SK-MEL-5 (cell line): ENCODE measurements at regions not wholly inside any gene's neighbourhood (a gene's known extent, or its start where the extent isn't known, plus 50 kb on each side); places are given as distances from the start of the nearest gene placed in this dataset.
"Not testable (repeated sequence)": the region's sequence is repeated elsewhere in the genome, so short reads cannot be mapped to it uniquely, and the experiment has no call there.

Experiments used
- DNase-seq: peaks from one replicate; pipeline ENCODE4 v3.0.0-alpha.2; 2016; ENCODE audit warnings: low read depth, low spot score
- in situ Hi-C: cut with HindIII; loops from 2 replicates; pipeline ENCODE4 v1.10.0; 2016; ENCODE audit warnings: low sequenced_read_pairs, high pct_unique_total_duplicates, low pct_unique_long_range_greater_than_20kb
- small RNA-seq, 2 experiments: library from RNA; depleted of rRNA; stranded (forward); fragments of <200 nt; gene quantifications; one replicate each; pipeline ENCODE3, GENCODE V24; 2014

DNA sequence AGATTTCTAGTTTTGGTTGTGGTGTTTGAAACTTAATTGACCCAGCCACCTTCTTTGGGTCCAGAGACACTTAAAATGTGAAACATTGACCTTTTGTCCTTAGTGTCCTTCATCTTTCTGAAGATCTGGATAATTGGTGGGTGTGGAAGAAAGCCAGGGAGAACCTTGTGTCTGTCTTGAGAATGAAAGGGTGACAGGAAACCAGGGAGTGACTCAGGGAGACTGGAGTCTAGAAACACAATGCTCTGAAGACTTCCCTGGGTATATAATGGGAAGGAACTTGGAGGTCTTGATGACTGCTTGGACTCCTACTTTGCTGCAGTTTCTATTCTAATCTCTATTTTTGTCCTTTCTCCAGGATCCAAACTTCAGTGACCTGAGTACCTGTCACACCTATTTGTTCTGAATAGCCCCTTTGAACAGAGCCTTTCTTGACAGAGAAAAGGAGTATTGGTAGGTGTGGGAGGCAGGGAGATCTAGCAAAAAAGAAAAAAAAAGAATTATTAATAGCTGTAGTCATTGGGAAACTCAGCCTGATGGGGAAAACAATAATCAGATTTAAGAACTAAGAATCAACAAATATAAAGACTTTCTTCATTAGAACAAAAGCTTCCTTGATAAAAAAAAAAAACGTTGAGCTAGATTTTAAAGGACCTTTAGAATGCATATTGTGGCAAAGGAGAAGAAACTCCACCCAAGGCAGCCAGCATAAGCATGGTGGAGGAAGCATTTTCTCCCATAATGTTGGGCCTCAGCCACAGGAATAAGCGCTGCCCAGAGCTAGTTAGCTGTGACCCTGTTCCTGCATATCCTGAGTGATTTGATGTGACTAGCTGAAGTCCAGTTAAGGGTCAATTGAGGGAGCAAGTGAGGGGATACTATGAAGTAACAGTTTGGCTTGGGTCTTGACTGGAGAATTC, 77.9 kb upstream of the HOXC13 start:
- in situ Hi-C loops, result no loop called here
- peak; percentile 54 for DNase-seq

DNA sequence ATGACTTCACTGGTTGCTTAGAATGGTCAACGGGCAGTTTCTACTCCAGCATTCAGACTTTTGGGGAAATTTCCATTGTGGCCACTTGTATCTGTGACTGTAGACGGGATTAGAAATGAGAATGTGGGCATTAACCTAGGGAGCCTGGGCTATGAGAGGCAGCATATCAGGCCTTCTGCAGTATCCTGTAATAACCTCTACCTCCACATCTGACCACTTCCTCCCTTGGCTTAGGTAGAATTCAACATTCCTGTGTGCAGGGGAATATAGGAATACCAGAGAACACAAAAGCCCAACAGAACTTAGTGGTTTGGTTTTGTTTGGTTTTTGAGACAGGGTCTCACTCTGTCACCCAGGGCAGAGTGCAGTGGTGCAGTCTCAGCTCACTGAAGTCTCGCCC, 76.4 kb upstream of the HOXC13 start:
- in situ Hi-C loops, result no loop called here
- no peak for DNase-seq

DNA sequence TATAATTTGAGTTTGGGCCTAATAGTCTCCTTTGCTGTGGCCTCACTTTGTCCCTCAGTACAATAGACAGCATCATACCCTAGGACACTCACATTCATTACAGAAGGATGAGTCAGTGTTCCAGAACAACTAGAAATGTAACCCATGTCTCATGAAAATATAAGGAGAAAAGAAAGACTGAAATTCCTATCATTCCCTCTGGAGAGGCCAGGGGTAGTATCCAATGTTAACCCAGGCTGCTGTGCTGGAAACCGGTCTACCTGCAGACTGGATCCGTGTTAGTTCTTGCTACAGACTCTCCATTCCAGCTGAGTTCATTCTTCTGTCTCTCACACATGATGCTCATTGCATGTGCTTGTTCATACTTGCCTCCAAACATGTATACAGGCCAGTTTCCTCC, 75.8 kb upstream of the HOXC13 start:
- DNase-seq, result no peak

DNA sequence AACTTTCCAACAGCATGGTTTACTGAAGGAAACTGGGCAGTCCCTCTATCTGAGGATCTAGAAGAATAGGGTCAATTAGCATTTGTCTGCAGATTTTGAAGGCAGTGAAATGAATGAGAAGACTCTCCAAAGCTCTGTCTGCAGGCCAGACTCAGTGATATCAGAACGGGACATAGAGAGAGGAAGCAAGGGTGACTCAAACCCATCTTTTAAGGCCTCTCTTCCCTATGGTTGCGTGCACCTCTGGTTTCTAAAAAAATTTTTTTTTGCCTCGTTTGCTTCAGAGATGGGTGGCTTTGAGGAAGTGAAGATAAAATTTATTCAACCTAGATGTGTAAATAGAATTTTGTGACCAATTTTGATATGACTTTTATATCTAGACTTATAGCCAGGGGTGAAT, 71.9 kb upstream of the HOXC13 start:
- DNase-seq, result no peak
- in situ Hi-C loops, result no loop called here

More for the DNA sequence above, 75.8 kb upstream of the HOXC13 start:
- in situ Hi-C loops, result no loop called here

DNA sequence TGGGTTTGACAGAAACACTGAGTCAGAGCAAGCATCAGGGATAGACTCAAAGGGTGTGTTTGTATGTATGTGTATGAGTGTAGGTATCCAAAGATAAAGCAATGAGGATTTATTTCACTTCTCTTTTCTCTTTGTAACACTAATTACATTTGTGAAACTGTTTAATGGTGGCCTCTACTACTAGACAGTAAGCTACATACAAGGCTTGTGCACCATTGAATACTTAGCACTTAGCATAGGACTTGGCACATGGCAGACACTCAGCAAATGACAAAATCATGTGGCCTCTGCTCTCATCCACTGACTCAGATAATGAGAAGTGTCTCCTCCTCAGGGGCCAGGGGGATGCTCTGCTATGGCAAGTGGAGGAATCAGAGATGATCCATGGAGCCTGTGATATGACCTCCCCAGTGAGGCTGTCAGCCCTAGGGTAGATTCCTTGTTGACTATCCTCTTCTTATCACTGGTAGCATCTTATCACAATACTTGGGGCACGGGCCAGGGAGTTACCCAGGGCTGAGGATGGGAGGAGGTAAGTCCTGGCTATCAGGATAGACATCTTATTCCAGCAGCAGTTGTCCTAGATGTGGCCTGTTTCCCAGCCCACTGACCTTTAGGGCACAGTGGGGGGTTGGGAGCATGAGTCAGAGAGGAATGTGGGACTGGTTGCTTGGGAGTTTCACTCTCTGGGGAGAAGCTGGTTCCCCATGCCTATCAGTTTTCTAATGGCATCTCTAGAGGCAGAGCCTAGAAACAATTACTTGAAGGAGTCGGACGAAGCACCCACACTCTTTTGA, 71.2 kb upstream of the HOXC13 start:
- DNase-seq, result peak; percentile 56
- in situ Hi-C loops, result no loop called here

DNA sequence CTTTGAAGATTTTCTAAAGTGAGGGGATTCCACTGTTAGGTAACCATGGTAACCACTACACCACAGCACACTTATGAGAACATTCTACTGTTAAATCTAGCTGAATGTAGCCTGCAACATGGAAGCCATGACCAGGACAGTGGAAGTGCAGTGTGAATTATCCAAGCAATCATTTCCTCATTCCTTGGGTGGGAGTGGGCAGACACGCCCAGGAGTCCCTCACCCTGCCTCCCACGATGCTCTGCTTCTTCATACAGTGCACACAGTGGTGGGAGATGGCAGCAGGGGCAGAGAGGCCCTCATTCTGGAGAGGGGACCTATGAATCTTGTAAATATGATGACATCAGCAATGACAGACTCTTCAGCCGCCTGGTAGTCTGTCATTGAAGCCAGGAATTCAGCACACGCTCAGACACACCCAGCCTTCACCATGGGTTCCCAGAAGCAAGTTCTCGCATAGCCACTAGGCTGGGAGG, 70.1 kb upstream of the HOXC13 start:
- peak; percentile 4 for DNase-seq
- in situ Hi-C loops, result no loop called here

DNA sequence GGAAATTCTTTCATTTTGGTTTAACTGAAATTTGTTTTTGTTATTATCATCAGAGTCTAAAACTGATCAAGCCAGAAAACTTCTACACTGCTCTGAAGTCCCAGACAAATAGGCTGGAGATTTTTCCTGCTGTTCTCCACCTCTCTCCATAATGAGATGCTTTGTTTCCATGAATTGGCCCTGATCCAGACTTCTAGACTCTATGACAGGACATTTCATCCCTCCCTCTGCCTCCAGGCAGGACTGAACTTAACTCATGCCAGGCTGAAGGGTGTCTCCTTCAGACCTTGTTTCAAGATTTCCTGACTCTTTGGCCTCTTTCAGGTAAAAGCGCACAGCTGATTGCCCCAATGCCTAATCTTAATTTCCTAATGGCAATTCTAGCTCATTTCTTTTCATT, 69.1 kb upstream of the HOXC13 start:
- DNase-seq, result peak; percentile 98
- in situ Hi-C loops, result no loop called here

DNA sequence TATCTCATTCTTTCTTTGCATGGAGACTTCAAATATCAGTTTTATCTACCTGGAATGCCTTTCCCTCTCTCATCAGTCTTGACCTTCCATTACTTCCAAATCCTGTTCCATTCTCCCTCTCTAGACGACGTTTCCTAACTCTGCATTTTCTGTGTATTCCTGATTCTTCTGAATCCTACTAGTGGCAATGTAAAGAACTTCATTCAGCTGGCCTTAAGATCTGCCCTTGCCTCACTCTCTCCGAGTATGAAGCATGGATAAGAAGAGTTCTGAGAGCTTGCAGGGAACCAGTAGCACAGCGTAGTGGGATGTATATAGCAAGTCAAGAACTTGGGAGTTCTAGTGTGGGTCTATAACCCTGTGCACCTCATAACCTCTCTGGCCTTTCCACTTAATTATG, 68.5 kb upstream of the HOXC13 start:
- in situ Hi-C loops, result no loop called here
- peak; percentile 67 for DNase-seq

DNA sequence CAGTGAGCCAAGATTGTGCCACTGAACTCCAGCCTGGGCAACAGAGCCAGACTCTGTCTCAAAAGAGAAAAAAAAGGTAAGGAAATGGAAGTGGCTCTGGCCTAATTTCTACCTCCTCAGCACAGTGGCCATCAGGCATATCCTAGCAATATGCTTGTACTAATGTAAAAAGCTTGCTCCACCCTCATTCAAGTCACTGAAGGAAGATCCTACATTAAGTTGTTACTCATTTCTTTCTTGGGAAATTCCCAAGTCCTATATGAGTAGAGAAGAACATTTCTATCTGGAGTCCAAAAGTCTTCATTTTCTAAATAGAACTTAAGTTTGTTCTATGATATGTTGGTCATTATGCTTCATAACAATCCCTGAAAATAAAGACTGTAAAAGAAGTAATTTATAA, 67.3 kb upstream of the HOXC13 start:
- no peak for DNase-seq
- in situ Hi-C loops, result no loop called here

DNA sequence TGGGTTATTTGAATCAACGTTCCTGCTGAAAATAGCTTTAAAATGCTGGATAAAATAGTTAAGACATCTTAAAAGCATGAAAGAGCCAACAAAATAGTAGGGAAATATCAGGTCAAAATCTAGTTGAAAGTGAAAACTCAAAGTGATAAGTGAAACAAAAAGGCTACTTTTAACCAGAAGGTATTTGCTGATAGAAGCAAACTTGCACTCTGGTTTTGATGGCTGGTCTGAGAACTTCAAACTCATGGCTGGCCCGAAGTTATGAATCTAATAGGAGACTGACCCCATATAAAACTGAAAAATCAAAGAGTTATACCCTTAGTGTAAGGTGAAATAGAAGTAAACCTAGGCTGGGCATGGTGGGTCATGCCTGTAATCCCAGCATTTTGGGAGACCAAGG, 66.3 kb upstream of the HOXC13 start:
- in situ Hi-C loops, result no loop called here
- no peak for DNase-seq

DNA sequence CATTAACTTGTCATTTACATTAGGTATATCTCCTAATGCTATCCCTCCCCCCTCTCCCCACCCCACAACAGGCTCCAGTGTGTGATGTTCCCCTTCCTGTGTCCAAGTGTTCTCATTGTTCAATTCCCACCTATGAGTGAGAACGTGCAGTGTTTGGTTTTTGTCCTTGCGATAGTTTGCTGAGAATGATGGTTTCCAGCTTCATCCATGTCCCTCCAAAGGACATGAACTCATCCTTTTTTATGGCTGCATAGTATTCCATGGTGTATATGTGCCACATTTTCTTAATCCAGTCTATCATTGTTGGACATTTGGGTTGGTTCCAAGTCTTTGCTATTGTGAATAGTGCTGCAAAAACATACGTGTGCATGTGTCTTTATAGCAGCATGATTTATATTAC, 60.7 kb upstream of the HOXC13 start:
- in situ Hi-C loops, DNase-seq: not testable (repeated sequence)

DNA sequence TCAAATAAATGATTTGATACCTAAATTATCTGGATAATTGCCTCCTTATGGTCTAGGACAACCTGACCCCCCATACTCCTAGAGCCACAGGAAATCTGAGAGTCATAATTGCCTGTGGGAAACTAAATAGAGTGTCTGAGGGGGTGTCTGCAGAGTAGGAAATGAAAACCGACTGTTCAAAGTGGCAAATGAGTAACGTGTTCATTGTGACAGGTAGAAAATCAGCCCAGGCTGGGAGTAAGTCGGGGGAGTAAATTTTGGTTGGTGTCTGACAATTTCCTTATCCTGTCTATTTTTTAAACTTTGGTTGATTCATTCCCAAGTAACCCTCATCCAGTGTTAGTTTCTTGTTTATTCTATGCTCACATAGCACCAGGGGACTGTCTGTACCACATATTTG, 51.6 kb upstream of the HOXC13 start:
- in situ Hi-C loops, result no loop called here
- no peak for DNase-seq

DNA sequence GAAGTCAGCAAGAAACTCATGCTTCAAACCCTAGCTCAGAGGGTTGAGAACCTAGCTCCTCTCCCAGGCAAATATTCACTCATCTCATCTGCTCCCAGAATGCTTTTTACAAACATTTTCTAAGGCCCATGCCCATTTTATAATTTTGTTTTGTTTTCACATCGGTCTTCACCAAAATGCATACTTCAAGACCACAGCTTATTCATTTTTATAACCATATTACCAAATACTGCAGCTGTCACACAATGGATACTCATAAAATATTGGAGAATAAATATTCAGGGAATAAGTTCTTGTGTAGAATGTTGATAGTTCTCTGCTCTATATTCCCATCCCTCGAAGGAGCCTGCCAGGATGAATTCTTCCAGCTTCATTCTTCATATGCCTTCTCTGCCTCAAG, 50.8 kb upstream of the HOXC13 start:
- in situ Hi-C loops, result no loop called here
- DNase-seq, result no peak

Small RNAs in the stretch of these regions (small RNA-seq; reads per million reads assigned to genes)
- gene RN7SKP289, result 0 reads per million in 2 experiments
